Spinal cord (tissue), 9 donors: ENCODE measurements at regions not wholly inside any gene's neighbourhood (a gene's known extent, or its start where the extent isn't known, plus 50 kb on each side); places are given as distances from the start of the nearest gene placed in this dataset.
A peak's percentile ranks its signal among the peaks of the same experiment; 100 is the strongest.
"Not testable (repeated sequence)": the region's sequence is repeated elsewhere in the genome, so short reads cannot be mapped to it uniquely, and the experiment has no call there.

Source experiments
- DNase-seq, 6 donors: peaks; one replicate each; pipeline versions ENCODE4 v3.0.0 to v3.0.0-alpha.2; 2013 to 2015; ENCODE audit warnings: low spot score in 6 of 6, low read depth in 4 of 6
- H3K27ac ChIP-seq: one replicate; pipeline ENCODE4 v1.5.1; 2013; ENCODE audit warnings: low read depth, low read length, control low read depth
- H3K27me3 ChIP-seq: one replicate; pipeline ENCODE4 v1.6.1; 2013; ENCODE audit warnings: low read length; ENCODE audit not compliant: control insufficient read depth, insufficient read depth
- H3K36me3 ChIP-seq: one replicate; pipeline ENCODE4 v1.6.1; 2013; ENCODE audit warnings: low read length; ENCODE audit not compliant: control insufficient read depth, insufficient read depth
- H3K4me1 ChIP-seq: one replicate; pipeline ENCODE4 v1.6.1; 2013; ENCODE audit warnings: low read length; ENCODE audit not compliant: control insufficient read depth, insufficient read depth
- H3K4me3 ChIP-seq: one replicate; pipeline ENCODE4 v1.5.1; 2013; ENCODE audit warnings: low read depth, low read length, control low read depth
- H3K9me3 ChIP-seq: one replicate; pipeline ENCODE4 v1.6.1; 2013; ENCODE audit warnings: low read length; ENCODE audit not compliant: control insufficient read depth, insufficient read depth
- WGBS: methylation state at CpG from one replicate; pipeline ENCODE4 v1.1.5; 2013; ENCODE audit warnings: missing lambda C conversion rate; ENCODE audit not compliant: insufficient coverage; 5-methylcytosine and 5-hydroxymethylcytosine counted together
- donor health status: healthy.

DNA sequence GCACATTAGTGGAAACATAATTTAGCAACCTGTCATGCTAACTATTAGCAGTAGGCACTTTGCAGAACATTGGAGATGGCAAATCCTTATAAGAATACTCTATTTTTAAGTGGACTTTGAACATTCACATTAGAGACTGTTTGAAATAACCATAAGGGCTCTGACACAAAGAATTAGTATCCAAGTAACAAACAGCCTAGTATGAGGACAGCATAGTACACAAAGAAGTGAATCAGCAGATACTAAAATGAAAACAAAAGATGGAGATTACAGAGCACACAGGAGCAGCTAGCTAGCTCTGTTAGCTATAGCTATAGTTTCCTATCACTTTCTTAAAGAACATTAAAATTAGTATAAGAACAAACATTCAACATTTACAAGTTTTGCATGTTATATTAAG, 256.3 kb upstream of the SPOPL start:
- Histone ChIP-seq H3K27ac (no peak overlapping the region), H3K9me3 (no peaks in the 10 kb centered on the region), H3K4me1 (no peaks in the 10 kb centered on the region), H3K36me3 (no peaks in the 10 kb centered on the region), H3K4me3 (no peak overlapping the region), H3K27me3 (no peaks in the 10 kb centered on the region)
- peak in 1 of 6 donors; percentile 16 for DNase-seq

DNA sequence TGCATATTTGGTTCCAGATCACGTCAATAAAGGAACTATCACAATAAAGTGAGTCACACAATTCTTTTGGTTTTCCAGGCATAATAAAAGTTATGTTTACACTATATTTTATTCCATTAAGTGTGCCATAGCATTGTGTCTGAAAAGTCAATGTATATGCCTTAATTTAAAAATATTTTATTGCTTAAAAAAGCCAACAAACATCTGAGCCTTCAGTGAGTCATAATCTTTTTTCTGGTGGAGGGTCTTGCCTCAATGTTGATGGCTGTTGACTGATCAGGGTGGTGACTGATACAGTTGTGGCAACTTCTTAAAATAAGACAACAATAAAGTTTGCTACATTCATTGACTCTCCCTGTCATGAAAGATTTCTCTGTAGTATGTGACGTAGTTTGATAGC, 254.3 kb upstream of the SPOPL start:
- DNase-seq, result no peak
- no peaks in the 10 kb centered on the region for H3K9me3 ChIP-seq
- no peaks in the 10 kb centered on the region for H3K36me3 ChIP-seq
- H3K4me1 ChIP-seq, result no peaks in the 10 kb centered on the region
- no peak overlapping the region for H3K4me3 ChIP-seq
- WGBS, result no CpG with 5 or more reads among the region's 2 CpGs
- H3K27ac ChIP-seq, result no peak overlapping the region
- no peaks in the 10 kb centered on the region for H3K27me3 ChIP-seq

- Histone ChIP-seq H3K27me3 (no peaks in the 10 kb centered on the region), H3K4me1 (no peaks in the 10 kb centered on the region), H3K9me3 (no peaks in the 10 kb centered on the region), H3K36me3 (no peaks in the 10 kb centered on the region), H3K27ac (no peak overlapping the region), H3K4me3 (no peak overlapping the region)
- no peak for DNase-seq
Measured at GRCh38 chr2:138249207-138249606, 252.4 kb upstream of the SPOPL start.

GRCh38 chr2:138250843-138251320, 250.7 kb upstream of the SPOPL start:
- not testable (repeated sequence) for H3K27me3 ChIP-seq, H3K27ac ChIP-seq, H3K4me3 ChIP-seq, H3K9me3 ChIP-seq, H3K4me1 ChIP-seq, H3K36me3 ChIP-seq, DNase-seq
- WGBS, result no CpG with 5 or more reads among the region's 4 CpGs

DNA sequence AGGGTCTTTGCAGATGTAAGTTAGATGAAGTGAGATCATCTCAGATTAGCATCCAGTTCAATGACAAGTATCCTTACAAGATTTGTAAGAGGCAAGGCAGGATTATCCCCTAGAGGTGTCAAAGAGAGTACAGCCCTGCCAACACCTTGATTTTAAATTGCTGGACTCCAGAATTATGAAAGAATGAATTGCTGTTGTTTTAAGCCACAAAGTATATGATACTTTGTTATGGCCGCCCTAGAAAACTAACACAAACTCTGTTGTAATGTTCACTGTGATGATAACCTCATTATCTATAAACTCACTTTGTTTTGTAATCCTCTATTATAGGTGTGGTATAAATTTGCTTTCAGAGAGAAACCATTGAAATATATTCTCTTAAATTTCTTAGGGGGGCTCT, 249.0 kb upstream of the SPOPL start:
- no peak for DNase-seq
- Histone ChIP-seq H3K36me3 (no peaks in the 10 kb centered on the region), H3K4me3 (no peak overlapping the region), H3K27me3 (no peaks in the 10 kb centered on the region), H3K27ac (no peak overlapping the region), H3K9me3 (no peaks in the 10 kb centered on the region), H3K4me1 (no peaks in the 10 kb centered on the region)
- no CpG with 5 or more reads among the region's 1 CpG for WGBS

DNA sequence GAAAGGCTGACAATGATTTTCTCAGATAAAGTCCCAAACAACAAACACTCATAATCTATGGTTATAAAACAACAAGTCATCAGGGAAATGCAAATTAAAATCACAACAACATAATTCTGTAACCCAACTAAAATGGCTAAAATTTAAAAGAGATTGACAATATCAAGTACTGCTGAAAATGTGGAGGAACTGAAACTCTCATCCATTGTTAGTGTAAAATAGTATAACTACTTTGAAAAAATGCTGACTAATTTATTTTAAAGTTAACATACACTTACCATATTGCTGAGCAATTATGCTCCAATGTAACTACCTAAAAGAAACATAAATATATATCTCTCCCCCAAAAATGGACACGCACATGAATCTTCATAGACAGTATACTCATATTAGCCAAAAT, 245.9 kb upstream of the SPOPL start:
- H3K27ac ChIP-seq, result no peak overlapping the region
- H3K36me3 ChIP-seq, result no peaks in the 10 kb centered on the region
- H3K4me1 ChIP-seq, result no peaks in the 10 kb centered on the region
- H3K27me3 ChIP-seq, result no peaks in the 10 kb centered on the region
- no peaks in the 10 kb centered on the region for H3K9me3 ChIP-seq
- H3K4me3 ChIP-seq, result no peak overlapping the region
- DNase-seq, result no peak
- no CpG with 5 or more reads among the region's 1 CpG for WGBS

DNA sequence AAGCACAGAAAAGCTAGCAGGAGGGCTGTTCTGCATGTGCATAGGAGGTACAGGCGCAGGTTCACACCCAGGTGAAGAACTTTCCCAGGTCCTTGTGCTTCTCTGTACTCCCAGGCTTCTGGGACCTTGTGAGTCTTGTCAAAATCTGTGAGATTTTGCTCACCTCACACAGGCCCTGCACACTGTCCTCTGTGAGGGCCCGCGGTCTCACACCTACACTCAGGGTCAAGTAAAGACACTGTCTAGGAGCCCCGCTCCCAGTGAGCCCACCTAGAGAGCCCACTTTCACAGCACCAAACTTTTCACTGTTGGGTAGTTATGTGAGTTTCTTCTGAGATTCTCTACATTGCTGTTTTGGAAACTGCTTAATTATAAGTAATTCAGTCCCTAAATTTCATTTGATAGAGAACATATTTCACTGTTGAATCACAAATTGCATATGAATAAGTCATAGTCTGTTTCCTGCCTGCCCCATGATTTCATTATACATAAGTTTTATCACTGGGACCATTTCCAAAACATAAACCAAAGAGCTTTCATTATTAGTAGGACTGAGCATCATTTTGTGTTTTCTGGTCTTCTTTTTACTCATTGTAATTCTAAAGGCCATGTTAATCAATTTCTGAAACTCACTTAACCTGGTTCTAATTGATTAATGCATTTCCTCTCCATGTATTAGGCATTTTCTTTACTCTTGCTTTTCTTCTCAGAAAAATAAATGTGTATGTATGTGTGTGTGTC, 234.2 kb upstream of the SPOPL start:
- H3K27ac ChIP-seq, result no peak overlapping the region
- no peaks in the 10 kb centered on the region for H3K27me3 ChIP-seq
- H3K9me3 ChIP-seq, result peaks cover 1% of the 10 kb centered on the region
- no peak for DNase-seq
- no peaks in the 10 kb centered on the region for H3K4me1 ChIP-seq
- no peaks in the 10 kb centered on the region for H3K36me3 ChIP-seq
- H3K4me3 ChIP-seq, result no peak overlapping the region
- WGBS, result 86% methylated on average over 3 of the region's 4 CpGs

- H3K36me3 ChIP-seq, result no peaks in the 10 kb centered on the region
- H3K4me1 ChIP-seq, result no peaks in the 10 kb centered on the region
- H3K27me3 ChIP-seq, result no peaks in the 10 kb centered on the region
- no peak for DNase-seq
- no peak overlapping the region for H3K27ac ChIP-seq
- H3K9me3 ChIP-seq, result peaks cover 1% of the 10 kb centered on the region
- no peak overlapping the region for H3K4me3 ChIP-seq
Measured at GRCh38 chr2:138267902-138268254, 233.7 kb upstream of the SPOPL start.

DNA sequence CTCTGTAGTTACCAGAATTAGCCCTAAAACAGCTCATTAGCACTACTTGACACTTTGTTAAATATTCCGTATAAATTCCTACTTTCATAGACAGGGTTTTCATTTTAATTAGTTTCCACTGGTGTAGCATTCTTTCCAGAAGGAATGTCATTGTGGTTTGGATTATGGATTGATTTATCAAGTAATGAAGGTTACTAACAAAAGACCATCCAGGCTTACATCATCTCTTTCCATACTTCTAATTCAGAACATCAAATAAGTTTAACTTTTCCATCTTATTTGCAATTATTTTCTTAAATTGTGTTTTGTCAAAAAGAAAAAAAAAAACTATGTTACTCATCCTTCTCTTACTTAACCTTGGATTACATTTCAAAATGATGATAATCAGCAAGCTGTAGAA, 231.8 kb upstream of the SPOPL start:
- no CpG with 5 or more reads among the region's 1 CpG for WGBS
- no peaks in the 10 kb centered on the region for H3K36me3 ChIP-seq
- H3K9me3 ChIP-seq, result peaks cover under 1% of the 10 kb centered on the region
- H3K4me3 ChIP-seq, result no peak overlapping the region
- no peaks in the 10 kb centered on the region for H3K27me3 ChIP-seq
- no peaks in the 10 kb centered on the region for H3K4me1 ChIP-seq
- no peak overlapping the region for H3K27ac ChIP-seq
- no peak for DNase-seq

DNA sequence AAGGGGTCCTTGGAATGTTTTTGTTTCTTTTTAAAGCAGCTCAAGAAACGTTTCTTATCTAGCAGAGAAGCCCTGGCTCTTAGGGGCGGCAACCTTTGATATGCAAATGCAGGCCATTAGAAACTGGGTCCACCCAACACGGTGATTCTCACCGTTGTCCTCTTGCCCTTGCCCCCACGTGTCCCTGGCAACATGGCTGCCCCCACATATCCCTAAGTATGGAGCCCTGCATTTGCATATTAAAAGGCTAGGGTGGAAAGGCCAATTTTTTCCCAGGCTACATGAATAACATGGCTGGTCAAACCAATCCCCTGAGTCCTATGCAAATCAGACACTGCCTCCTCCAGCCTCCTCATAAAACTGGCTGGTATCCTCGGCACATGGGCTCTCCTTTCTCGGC, 230.1 kb upstream of the SPOPL start:
- 32% methylated on average over 6 of the region's 7 CpGs for WGBS
- Histone ChIP-seq H3K36me3 (no peaks in the 10 kb centered on the region), H3K4me3 (no peak overlapping the region), H3K27ac (no peak overlapping the region), H3K4me1 (no peaks in the 10 kb centered on the region), H3K27me3 (no peaks in the 10 kb centered on the region), H3K9me3 (no peaks in the 10 kb centered on the region)
- DNase-seq, result no peak
